Lower leg skin (tissue), 4 donors: ENCODE measurements at regions not wholly inside any gene's neighbourhood (a gene's known extent, or its start where the extent isn't known, plus 50 kb on each side); places are given as distances from the start of the nearest gene placed in this dataset.

ENCODE experiments used
- DNase-seq, 2 donors: peaks; one replicate each; pipeline ENCODE4 v3.0.0-alpha.2; 2019; ENCODE audit warnings: low spot score in 2 of 2
- H3K4me3 ChIP-seq: fragments of 200-600 bp; sonication (generic); 2 replicates; pipeline ENCODE4 v1.5.1; 2017; ENCODE audit warnings: mild to moderate bottlenecking, low read depth; ENCODE audit not compliant: poor library complexity, severe bottlenecking
- CTCF ChIP-seq, 3 donors: fragments of 450-650 bp; IDR thresholded peaks; one replicate each; pipeline ENCODE4 v1.5.1; 2016; ENCODE audit warnings: antibody characterized with exemption in 3 of 3, mild to moderate bottlenecking in 3 of 3, moderate library complexity in 2 of 3
- POLR2A ChIP-seq, 2 donors: fragments of 450-650 bp; IDR thresholded peaks; one replicate each; pipeline ENCODE4 v1.6.1; 2016 to 2017; ENCODE audit warnings: antibody characterized with exemption in 2 of 2, mild to moderate bottlenecking in 1 of 2, moderate library complexity in 1 of 2
- WGBS, 2 donors: methylation state at CpG; one replicate each; pipeline ENCODE4 v1.1.5; 2018; 5-methylcytosine and 5-hydroxymethylcytosine counted together
- intact Hi-C: fragments of 100-400 bp; cut with DNase I; formaldehyde crosslinking; loops from one replicate; pipeline ENCODE4 v1.15.0; 2023; ENCODE audit warnings: low total_unique reads

- 60 to 72% methylated on average over 7 of the region's 7 CpGs for WGBS, 2 donors
- H3K4me3 ChIP-seq, result no peak overlapping the region
- intact Hi-C loops, result no loop called here
- no peak for DNase-seq
- TF ChIP-seq CTCF (IDR thresholded peaks at IDR 0.05), result no peak
- TF ChIP-seq POLR2A (IDR thresholded peaks at IDR 0.05), result no peak
Observed at GRCh38 chr16:14370736-14371234, 259.3 kb downstream of the PARN start.

GRCh38 chr16:14369734-14370598 is 260.1 kb downstream of the PARN start:
- intact Hi-C loops, result no loop called here
- WGBS, 2 donors, result 32 to 38% methylated on average over 22 to 26 of the region's 26 CpGs
- no peak for TF ChIP-seq POLR2A (IDR thresholded peaks at IDR 0.05)
- TF ChIP-seq CTCF (IDR thresholded peaks at IDR 0.05), result no peak
- no peak overlapping the region for H3K4me3 ChIP-seq
- peak; percentile 49 to 89 for DNase-seq

- no peak for DNase-seq
- intact Hi-C loops, result no loop called here
- H3K4me3 ChIP-seq, result no peak overlapping the region
- 89 to 92% methylated on average over 3 of the region's 3 CpGs for WGBS, 2 donors
- no peak for TF ChIP-seq CTCF (IDR thresholded peaks at IDR 0.05)
- TF ChIP-seq POLR2A (IDR thresholded peaks at IDR 0.05), result no peak
Observed at GRCh38 chr16:14368399-14368798, 261.7 kb downstream of the PARN start.

GRCh38 chr16:14366974-14367707 is 262.9 kb downstream of the PARN start:
- WGBS, 2 donors, result 86 to 89% methylated on average over 10 of the region's 10 CpGs
- intact Hi-C loops, result no loop called here
- TF ChIP-seq POLR2A (IDR thresholded peaks at IDR 0.05) (no peak), CTCF (IDR thresholded peaks at IDR 0.05) (no peak)
- no peak for DNase-seq
- no peak overlapping the region for H3K4me3 ChIP-seq

GRCh38 chr16:14366447-14366846 is 263.6 kb downstream of the PARN start:
- intact Hi-C loops, result no loop called here
- no peak overlapping the region for H3K4me3 ChIP-seq
- TF ChIP-seq CTCF (IDR thresholded peaks at IDR 0.05) (no peak), POLR2A (IDR thresholded peaks at IDR 0.05) (no peak)
- WGBS, 2 donors, result 95 to 96% methylated on average over 7 of the region's 7 CpGs
- DNase-seq, result no peak
